ENCODE measurements at regions not wholly inside any gene's neighbourhood (a gene's known extent, or its start where the extent isn't known, plus 50 kb on each side); places are given as distances from the start of the nearest gene placed in this dataset.

DNA sequence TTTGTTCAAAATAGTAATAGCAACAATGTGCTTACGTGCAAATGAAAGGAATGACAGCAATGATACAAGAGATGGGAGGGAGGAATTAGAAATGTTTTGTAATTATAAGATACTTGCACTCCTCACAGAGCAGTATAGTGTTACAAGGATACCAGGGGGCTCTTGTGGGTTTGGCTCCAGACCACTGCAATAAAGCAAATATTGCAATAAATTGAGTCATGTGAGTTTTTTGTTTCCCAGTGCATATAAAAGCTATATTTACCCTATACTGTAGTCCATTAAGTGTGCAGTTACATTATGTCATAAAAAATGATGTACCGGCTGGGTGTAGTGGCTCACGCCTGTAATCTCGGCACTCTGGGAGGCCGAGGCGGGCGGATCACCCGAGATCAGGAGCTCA is 864.3 kb downstream of the NSUN3 start:
- TF ChIP-seq, protein P1, sequence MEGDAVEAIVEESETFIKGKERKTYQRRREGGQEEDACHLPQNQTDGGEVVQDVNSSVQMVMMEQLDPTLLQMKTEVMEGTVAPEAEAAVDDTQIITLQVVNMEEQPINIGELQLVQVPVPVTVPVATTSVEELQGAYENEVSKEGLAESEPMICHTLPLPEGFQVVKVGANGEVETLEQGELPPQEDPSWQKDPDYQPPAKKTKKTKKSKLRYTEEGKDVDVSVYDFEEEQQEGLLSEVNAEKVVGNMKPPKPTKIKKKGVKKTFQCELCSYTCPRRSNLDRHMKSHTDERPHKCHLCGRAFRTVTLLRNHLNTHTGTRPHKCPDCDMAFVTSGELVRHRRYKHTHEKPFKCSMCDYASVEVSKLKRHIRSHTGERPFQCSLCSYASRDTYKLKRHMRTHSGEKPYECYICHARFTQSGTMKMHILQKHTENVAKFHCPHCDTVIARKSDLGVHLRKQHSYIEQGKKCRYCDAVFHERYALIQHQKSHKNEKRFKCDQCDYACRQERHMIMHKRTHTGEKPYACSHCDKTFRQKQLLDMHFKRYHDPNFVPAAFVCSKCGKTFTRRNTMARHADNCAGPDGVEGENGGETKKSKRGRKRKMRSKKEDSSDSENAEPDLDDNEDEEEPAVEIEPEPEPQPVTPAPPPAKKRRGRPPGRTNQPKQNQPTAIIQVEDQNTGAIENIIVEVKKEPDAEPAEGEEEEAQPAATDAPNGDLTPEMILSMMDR (IDR thresholded peaks at IDR 0.05; ENCODE audit: borderline replicate concordance, extremely low read depth, low read length, poor library complexity, severe bottlenecking), result no peak
- no peak for TF ChIP-seq EZH2 (IDR thresholded peaks at IDR 0.05; ENCODE audit: borderline replicate concordance, low read depth, low read length, severe bottlenecking)

All from DND-41 (cell line).